HG03108 (cell line): ENCODE measurements at regions not wholly inside any gene's neighbourhood (a gene's known extent, or its start where the extent isn't known, plus 50 kb on each side); places are given as distances from the start of the nearest gene placed in this dataset.

Source experiments
- ATAC-seq: cut with Tn5 transposase; IDR thresholded peaks from one replicate; pipeline ENCODE4 v1.9.1; 2021; ENCODE audit warnings: moderate library complexity; ENCODE audit not compliant: unreplicated experiment

DNA sequence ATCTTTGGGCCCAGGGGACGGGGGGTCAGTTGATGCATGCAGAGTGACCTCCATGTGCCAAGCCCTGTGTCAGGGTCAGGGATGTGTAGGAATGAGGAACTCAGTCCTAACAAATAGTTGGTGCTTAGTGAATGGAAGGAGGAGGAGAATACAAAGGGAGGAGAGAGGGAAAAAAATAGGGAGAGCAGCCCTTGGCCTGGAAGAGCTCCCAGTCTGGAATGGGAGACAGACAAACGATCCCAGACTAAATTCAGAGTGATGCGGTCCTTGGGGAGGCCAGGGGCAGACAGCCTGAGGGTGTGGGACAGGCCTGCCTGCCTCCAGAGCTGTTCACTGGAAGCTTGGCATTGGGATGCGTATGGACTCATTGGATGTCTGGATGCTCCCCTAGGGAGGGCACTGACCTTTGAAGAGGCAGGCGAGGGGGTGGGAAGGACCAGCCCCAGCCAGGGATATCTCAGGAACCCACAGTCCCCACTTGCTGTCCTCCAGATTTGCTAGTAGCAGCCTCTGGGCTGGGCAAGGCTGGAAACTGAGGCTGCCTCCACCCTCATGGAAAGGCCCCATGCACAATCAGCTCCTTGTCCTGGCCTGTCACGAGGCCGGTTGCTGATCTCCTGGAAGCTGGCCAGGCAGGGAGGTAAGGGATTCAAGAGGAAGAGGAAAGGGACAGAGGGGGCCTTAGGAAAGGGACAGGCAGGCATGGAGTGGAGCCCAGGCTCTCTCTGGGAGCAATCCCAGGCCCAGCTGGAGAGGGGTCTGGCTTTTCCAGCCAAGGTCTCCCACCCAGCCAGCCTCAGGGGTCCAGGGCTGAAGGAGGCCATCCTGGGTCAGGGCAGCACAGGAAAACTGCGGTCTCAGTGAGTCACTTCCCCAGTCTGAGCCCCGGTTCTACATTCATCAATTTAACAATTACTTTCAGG, 69.0 kb upstream of the GGTA1 start:
- no peak for ATAC-seq

DNA sequence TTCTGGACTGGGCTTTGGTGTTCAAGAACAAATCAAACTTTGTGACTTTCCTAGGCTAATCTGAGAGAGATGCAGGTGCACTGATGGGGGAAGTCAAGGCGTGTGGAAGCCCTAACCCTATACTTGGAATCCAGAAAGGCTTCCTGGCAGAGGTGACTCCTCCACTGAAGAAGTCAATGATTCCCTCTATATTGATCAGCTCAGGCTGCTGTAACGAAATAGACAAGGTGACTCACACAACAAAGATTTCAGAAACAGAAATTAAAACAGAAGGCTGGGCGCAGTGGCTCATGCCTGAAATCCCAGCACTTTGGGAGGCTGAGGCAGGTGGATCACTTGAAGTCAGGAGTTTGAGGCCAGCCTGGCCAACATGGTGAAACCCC, 69.6 kb upstream of the GGTA1 start:
- ATAC-seq, result no peak

DNA sequence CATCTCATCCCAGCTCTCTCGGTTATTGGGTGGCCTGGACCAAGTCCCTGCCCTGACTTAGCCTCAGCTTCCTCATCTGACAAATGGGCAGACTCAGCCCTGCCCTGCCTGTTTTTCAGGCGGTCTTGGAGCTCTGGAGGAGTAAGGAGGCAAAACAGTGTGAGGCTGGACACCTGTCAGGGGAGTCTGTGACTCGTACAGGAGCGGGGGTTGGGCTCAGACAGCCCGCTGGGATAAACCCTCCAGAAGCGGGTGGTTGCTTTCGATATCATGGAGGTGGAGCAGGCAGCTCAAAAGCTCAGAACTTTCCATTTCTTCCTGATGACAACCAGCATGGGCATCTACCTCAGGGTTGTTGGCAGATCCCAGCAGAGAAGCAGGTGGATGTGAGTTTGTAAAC, 72.9 kb upstream of the GGTA1 start:
- ATAC-seq, result no peak

DNA sequence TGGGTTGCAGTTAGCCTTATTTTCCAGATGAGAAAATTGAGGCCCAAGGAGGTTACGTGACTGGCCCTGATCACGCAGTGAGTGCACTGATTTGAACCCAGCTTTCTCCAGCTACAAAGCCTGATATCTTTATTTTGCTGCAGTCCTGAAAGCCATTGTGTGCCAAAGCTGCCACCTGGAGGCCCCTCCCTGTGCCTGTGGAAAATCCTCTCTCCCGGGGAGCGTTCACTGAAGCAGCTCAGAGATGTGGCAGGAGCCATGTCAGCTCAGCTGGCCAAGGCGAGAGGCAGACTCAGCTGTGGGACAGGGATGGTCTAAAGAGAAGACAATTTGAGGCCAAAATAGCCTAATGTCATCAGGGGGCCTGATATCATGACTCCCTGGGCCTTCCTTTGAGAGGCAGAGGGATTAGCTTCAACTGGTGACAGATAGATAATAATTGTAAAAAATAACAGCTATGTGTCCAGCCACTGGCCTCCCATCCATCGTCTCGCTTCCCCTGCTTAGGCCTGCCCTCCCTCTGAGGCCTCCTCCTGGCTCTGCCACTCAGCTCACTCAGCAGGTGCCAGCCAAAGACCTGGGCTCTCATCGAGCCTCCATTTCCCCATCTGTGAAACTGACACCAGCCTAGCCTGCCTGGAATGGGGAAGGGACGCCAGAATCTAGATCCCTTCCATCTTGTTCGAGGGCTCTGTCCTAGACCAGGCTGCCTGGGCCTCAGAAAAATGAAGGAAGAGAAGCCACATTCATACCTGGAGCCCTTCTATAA, 74.3 kb upstream of the GGTA1 start:
- ATAC-seq, result no peak

GRCh38 chr9:121574774-121575519, 75.3 kb upstream of the GGTA1 start:
- no peak for ATAC-seq

DNA sequence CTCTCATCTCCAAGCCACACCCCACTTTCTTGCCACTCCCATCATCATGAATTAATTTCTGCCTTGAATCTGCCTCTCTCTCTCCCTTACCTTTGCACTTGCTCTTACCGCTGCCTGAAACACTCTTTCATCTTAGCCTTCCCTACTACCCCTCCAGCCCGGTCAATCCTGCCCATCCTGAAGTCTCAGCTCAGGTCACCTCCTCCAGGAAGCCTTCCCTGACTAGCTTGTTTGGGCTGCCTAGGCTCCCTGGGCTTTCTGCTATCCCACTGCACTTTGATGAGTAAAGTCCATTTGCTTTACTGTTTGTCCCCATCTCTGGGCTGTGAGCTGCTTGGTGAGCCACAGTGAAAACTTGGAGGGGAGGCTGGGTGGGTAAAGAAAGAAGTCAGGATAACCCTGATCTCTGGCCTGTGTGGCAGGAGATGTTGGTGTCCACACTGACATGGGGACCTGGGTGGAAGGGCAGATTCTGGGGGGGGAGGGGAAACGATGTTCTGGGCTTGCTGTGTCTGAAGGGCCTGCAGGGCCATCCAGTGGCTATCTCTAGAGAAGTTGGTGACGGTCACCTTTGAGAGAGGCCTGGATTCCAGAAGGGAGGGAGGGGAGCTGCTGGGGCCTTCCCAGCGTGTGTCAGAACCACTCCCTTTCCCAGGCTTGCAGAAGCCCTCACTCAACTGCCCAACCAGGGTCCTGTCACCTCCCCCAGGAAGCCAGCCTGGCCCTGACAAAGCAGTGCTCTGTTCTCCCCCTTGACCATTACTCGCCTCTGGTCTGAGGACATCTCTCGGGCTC, 75.0 kb upstream of the DAB2IP start:
- no peak for ATAC-seq

DNA sequence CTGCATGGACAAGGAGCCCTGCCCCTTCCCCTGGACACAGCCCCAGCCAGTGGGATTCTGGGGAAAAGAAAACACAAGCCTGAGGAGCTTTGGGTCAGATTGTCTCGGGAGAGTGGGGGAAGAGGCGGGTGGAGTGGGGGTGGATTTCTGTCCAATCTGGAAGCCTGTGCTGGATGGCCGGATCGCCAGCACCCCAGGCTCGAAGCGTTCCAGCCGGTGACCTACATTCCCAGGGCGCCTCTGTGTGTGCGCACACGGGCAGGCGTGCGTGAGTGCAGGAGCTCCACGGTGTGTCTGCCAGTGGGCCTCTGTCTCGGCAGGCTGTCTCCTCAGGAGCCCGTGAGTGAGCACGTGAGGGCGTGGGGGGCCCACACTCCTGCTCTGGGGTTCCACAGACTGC, 74.3 kb upstream of the DAB2IP start:
- ATAC-seq, result no peak

- no peak for ATAC-seq
Measured at GRCh38 chr9:121577572-121577971, 73.9 kb upstream of the DAB2IP start.

DNA sequence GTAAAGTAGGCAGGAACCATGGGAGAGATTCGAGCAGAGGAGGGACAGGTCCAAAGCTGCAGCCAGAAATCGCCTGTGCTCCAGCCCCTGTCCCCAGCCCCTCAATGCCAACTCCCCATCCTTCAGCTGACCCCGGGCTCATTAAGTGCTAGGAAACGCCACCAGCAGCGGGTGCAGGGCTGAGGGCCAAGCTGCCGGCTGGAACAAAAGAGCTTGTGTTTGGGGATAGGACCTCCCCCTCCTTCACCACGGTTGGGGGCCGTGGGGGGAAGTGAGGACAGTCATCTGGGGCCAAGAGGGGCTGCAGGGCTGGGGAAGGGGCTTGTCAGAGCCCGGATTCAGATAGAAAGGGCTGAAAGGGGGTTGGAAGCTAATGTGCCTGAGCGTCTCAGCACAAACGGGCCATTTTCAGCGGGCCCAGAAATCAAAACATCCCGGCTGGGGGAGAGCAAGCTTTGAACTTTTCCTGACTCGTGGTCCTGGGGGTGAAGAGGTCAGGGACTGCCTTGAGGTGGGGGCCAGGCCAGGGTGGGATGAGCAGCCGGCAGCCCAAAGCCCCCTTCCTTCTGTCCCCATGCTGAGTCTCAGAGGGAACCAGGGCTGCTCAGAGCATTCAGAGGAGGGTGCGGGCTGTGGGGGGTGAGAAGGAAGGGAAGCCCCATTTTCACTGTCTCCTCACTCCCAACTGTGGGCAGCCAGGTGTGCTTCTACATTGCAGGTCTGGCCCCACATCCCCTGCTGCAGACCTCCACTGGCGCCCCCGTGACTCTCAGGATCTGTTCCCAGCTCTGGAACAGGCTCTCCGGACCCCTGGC, 69.4 kb upstream of the DAB2IP start:
- ATAC-seq, result no peak

- no peak for ATAC-seq
Measured at GRCh38 chr9:121582641-121583040, 68.8 kb upstream of the DAB2IP start.

GRCh38 chr9:121584421-121584820, 67.0 kb upstream of the DAB2IP start:
- ATAC-seq, result no peak

- no peak for ATAC-seq
Measured at GRCh38 chr9:121587863-121588262, 63.6 kb upstream of the DAB2IP start.

GRCh38 chr9:121589986-121590385, 61.4 kb upstream of the DAB2IP start:
- ATAC-seq, result no peak

DNA sequence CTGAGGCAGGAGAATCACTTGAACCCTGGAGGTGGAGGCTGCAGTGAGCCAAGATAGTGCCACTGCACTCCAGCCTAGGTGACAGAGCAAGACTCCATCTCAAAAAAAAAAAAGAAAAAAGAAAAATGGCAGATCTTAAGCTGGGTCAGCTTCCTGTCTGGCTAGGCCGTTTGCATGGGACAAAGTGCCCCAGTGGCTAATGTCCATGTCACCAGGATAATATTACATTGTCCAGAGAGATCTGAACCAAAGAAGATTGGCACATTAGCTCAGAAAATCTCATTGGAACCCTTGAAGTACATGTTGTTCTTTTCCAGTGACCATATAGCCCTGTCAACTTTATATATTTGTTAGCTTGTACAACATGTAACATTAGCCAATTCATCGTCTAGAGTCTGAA, 59.2 kb upstream of the DAB2IP start:
- ATAC-seq, result no peak

DNA sequence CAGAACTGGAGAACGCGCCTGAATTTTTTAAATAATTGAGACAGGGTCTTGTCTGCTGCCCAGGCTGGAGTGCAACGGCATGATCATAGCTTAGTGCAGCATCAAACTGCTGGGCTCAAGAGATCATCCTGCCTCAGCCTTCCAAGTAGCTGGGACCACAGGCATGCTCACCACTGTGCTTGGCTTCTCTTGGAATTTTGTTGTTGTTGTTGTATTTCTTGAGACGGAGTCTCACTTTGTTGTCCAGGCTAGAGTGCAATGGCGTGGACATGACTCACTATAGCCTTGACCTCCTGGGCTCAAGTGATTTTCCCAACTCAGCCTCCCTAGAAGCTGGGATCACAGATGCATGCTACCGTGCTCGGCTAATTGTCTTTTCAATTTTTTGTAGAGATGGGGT, 58.4 kb upstream of the DAB2IP start:
- ATAC-seq, result no peak

DNA sequence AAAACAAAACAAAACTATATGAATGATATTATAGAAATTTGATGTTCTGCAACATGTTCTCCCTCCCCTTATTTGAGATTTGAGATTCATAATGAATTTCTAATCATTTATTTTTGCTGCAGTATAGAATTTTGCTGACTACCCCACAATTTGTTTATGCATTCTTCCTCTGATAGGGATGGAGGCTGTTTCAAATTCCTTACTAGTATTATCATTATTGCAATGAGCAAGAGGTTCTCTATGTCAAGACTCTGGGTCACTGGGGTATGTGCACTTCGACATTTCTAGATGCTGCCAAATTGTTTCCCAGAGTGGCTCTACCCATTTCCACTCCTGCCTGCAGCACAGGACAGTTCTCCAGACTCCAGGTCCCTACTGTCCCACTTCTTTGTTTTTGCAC, 54.9 kb upstream of the DAB2IP start:
- ATAC-seq, result no peak

- no peak for ATAC-seq
Measured at GRCh38 chr9:121597698-121598166, 53.7 kb upstream of the DAB2IP start.

- no peak for ATAC-seq
Measured at GRCh38 chr9:121598167-121598964, 53.1 kb upstream of the DAB2IP start.
